Stimulated activated CD8-positive, alpha-beta memory T cell treated with anti-CD3 and anti-CD28 coated beads, Interleukin-15, amount 100 ng/mL, for 1 hour (primary cell): ENCODE measurements at regions not wholly inside any gene's neighbourhood (a gene's known extent, or its start where the extent isn't known, plus 50 kb on each side); places are given as distances from the start of the nearest gene placed in this dataset.

Experiments
- DNase-seq: peaks from one replicate; pipeline ENCODE4 v3.0.0-alpha.2; 2020; ENCODE audit warnings: low read depth

- no peak for DNase-seq
Measured at GRCh38 chr5:82358457-82358856, 80.3 kb upstream of the RPS23 start.

DNA sequence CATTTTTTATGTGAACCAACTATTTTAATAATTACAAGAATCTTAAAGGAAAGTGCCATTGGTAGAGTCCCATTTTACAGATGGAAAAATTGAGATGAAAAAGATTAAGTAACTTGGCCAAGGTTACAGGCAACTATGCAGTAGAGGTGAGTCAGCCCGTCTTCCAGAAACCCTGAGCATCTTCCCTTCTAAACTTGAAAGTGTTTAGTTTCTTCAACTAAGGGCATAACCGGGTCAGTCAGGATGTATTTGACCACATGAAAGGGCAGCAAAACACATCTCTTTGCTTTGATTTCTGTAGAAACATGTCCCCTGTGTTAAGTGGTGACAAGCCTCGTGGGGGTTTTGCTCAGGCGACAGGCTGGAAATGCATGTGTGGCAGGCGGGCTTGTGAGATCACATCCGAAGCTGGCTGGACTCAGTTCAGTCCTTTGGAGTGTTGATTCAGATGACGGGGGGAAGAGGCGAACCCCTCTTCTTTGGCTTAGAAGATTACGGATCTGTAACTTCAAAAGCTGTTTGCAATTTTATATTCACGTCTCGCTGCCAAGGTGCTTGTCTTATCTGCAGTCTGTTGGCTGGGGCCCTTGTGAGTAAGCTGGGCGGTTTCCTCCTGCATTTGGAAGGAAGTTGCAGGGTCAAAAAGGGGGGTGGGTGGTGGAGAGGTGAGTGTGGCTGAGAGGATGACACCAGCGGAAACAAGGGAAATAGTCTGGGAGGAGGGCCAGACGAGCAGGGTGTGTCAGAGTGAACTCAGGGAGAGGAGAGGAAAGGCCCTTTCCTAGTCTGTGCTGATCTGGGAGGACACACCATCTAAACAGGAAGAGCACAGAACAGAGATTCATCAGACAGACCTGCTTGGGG, 78.9 kb upstream of the RPS23 start:
- peak; percentile 35 for DNase-seq

DNA sequence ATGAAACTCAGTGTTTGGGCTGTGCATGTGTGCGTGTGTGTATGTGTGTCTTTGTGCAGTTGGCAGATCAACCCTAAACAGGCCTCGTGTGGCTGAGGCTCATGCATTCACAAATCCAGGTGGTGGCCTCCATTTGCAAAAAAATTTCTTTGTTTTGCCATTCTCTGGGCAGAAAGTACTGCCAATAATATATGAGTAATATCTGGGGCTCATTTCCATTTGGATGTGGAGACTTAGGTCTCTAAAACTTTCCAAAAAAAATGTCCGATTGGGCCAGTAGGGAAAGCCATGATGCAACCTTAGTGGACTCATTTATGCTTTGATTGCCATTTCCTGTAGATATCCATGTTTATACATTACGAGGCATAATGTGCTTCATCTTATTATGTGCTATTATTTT, 77.9 kb upstream of the RPS23 start:
- DNase-seq = no peak

GRCh38 chr5:82355496-82355895, 77.3 kb upstream of the RPS23 start:
- DNase-seq = no peak

DNA sequence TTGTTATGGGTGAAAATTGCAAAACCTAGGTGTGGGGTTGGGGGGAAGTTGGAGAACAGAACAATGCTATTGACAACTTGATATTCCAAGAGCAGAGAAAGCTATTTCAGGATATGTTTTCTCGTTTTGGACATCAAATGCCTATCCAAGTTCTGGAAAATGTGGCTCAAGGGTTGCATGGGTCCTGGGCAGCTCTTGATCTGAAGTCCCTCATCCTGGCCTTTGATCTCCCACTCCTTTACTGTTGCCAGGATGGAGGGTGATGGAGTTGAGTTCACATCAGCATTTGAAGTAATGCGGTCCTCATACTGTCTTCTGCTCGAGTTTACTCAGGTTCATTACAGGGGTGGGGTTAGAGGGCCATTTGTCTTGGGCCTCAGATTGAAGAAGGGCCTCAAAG, 76.9 kb upstream of the RPS23 start:
- DNase-seq = no peak

DNA sequence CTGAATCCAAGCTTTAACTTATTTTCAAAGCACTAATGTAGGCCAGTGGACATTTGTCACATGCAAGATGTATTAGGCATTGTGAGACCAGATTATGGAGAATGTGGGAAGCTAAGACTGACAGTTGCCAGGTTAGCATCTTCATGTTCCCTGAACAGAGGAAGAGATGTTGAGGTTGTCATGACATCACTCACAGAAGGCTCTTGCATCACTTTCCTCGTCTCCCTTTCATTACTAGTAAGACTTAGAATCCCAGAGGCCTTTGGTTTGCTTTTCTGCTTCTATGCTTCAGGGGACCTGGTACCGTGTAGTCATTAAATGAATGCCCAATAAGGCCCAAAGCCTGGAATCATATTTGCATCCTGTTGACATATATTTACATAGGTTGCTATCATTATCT, 76.4 kb upstream of the RPS23 start:
- no peak for DNase-seq

DNA sequence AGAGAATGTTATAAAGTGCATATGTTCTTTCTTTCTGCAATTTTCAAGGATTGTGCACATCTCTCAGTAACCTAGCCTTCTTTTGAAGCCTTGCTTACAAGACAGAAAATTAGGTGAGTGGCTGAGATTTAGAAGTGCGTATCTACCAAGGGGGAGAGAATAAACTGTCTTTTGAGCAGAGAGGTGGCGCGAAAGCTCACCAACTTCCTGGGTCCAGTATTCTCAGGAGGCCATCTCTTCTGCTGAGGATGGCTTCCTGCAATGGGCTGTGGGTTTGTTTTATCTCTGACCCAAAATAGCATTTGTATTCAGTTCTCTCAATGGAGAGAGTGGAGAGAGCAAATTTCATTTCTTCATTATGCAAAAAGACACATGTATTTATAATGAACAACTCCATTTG, 75.4 kb upstream of the RPS23 start:
- no peak for DNase-seq

GRCh38 chr5:82352146-82352791, 74.1 kb upstream of the RPS23 start:
- DNase-seq = no peak

GRCh38 chr5:82351754-82352145, 73.6 kb upstream of the RPS23 start:
- DNase-seq = no peak

GRCh38 chr5:82351297-82351696, 73.1 kb upstream of the RPS23 start:
- no peak for DNase-seq

- peak; percentile 15 for DNase-seq
Measured at GRCh38 chr5:82349652-82350051, 71.5 kb upstream of the RPS23 start.

DNA sequence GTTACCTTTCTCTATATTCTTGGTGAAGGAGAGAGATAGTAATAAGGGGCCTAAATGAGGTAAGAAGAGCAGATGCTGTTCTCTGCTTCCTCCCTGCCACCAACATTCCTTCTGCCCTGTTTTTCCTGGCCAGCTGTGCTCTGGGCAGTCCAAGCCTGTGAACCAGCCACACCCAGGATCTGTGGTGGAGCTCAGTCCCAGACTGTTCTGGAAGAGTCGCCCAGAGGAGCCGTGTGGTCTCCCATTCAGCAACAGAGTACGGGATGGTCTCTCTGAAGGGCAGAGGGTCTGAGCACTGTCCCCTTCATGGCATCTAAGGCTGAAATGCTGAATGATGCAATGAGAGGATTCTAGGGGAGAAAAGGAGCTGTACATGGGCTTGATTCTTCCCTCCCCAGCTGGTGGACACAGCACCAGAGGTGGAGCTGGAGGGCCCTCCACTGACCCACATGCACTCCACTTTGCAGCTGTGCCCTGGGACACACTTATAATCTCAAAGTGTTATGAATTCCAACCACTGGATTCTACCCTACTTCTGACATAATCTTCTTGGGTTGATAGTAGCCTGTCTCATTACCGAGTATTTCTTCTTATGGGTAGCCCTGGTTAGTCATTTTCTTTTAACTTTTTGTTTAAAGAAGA, 70.8 kb upstream of the RPS23 start:
- DNase-seq = no peak

GRCh38 chr5:82347201-82347865, 69.2 kb upstream of the RPS23 start:
- DNase-seq = no peak

DNA sequence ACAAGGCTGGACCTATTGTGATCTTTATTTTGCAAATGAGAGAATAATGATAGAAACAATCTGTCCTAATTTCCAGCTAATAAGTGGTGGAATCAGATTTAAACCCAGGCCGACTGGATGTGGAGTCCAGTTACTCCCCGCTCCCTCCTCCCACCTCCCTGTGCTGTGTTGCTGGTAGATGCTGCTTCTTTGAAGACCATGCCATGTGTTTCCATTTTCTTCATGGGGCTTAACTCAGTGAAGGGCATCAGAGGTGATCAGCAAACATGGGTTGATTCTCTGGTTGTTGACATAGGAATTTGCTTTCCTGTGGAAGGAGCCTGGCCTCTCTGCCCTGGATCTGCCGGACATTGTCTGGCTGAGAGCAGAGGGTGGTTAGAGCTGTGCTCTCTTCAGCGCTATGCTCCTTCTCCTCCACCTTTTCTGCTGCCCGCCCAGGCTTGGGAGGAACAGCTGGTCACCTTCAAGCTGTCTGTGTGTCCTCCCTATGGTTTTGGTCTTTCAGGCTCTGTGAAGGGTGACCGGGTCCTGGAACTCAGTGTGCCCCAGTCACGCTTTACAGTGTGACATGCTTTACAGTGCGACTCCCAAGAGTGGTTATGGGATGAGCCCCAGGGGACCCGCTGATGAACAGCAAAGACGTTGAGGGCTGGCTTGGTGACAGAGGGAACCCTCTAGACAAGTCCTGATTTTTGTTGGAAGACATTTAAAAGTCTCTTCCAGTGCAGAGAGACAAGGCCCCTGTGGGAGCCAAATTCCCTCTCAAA, 68.4 kb upstream of the RPS23 start:
- no peak for DNase-seq

- DNase-seq = no peak
Measured at GRCh38 chr5:82345108-82345507, 67.0 kb upstream of the RPS23 start.

DNA sequence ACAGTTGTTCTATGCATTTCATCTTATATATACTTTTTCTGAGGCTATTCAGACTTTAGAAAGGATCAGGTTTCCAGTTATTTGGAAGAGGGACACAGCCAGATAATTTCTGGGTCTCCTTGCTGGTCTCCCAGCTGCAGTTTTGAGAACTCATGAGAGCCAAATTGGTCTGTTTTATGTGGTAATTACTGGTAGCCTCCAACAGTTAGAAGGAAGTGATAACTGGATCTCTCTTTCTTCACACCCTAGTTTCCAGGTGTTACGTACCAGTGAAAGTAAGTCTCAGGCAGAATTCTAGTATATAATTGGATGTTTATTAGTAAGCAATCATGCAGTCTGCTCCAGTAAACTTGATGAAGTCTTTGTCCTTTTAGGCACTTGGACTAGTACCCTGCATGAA, 63.2 kb upstream of the RPS23 start:
- DNase-seq = no peak

DNA sequence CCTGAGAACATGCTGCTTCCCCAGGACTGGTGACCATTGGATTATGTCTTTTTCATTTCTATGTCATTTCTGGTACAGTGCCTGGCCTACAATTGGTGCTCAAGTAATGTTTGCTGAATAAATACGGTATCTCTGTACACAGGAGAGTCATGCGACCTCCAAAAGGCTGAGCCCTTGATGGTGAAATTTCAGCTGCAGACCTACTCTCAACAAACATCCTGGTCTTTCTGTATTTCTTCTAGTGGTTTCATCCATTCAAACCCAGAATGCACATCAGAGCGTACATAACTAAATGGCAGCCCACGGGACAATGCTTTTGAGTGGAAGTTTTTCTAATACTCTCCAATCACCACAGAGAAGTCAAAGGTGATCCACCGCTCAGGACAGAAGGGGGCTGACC, 62.6 kb upstream of the RPS23 start:
- DNase-seq = no peak

DNA sequence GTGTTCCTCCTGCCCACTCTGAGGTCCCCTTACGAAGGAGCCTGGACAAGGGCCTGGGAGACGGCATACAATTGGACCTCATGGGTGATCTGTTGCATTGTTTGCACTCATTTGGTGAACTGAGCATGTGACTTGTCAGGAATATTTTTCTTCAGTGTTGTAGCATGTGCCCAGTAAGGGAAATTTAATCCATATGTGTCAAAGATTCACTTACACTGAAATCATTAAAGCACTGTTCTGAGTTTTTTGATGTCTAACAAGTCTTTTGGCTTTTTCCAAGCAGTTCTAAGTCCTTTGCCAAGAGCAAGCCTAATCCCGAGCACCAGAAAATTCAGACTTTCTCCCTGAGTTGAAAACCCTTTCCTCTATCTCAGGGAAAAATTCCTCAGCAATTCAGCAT, 61.6 kb upstream of the RPS23 start:
- DNase-seq = no peak

DNA sequence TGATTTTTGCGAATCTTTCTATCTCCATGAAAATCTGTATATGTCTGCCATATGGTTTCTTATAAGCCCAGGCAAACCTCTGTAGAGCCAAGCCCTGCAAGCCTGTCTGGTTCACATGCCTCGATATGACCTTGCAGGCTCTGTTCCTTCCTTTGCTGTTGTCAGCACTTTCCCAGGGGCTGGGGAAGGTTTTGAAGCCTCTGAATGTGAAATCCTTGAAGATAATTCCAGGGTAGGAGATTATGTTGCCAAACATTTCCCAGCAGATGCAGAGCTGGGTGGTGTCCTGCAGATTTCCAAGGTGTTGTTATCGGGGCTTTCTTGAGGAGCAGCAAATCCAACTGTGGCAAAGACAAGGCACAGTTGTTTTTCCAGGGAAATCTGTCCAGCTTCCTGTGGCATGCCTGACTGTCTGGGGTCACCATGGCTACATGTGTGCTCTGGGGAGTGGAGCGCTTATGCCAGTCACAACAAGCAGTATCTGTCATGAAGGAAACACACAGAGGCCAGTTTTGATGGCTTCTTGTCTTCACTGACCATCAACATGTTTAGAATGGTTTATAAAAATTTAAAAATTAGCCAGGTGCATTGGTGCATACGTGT, 60.7 kb upstream of the RPS23 start:
- DNase-seq = no peak

DNA sequence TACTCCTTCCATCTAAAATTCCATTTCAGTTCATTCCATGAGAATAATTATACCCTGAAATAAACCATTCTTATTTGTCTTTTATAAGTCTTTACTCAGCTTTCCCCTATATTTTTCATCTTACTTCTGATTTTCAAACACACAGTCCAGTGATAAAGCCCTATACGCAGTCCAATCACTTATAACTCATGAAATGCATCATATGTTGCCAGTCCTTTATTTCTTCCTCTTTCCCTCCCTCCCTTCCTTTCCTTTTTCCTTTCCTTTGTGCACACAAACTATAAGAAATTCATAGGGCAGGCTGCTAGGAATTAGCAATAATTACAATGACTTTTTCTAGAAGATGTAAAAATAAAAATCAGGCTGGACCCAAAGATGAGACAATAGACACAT, 58.8 kb upstream of the RPS23 start:
- no peak for DNase-seq

- DNase-seq = no peak
Measured at GRCh38 chr5:82336226-82336958, 58.2 kb upstream of the RPS23 start.
